ENCODE measurements at regions not wholly inside any gene's neighbourhood (a gene's known extent, or its start where the extent isn't known, plus 50 kb on each side); places are given as distances from the start of the nearest gene placed in this dataset.
"Not testable (repeated sequence)": the region's sequence is repeated elsewhere in the genome, so short reads cannot be mapped to it uniquely, and the experiment has no call there.

GRCh38 chr12:131355361-131356245 lies 355.3 kb upstream of the SFSWAP start:
- no peak for DNase-seq

GRCh38 chr12:131356485-131357184 lies 354.3 kb upstream of the SFSWAP start:
- no peak for DNase-seq

DNA sequence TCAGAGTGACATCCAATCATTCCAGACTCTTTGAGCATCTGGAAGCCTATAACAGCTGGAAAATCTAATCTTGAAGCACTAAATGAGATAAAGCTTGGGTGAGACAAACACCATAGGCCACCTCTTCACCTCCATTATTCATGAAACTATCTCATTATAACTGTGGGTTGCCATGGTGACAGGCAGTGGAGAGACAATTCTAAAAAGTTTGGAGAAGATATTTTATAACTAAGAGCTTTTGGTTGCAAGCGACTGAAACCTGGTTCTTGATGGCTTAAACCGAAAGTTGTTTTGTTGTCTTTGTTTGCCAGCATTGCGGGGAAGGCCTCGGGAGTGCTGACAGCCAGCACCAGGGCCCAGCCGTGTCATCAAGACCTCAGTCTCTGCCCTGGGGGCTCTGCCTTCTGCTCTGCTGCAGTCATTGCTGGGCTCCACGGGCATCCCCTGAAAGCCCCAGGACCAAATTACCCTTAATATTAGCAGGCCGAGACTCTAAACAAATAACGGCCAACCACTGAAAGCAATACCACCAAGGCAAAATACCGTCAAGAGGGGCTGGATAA lies 353.6 kb upstream of the SFSWAP start:
- no peak for DNase-seq

DNA sequence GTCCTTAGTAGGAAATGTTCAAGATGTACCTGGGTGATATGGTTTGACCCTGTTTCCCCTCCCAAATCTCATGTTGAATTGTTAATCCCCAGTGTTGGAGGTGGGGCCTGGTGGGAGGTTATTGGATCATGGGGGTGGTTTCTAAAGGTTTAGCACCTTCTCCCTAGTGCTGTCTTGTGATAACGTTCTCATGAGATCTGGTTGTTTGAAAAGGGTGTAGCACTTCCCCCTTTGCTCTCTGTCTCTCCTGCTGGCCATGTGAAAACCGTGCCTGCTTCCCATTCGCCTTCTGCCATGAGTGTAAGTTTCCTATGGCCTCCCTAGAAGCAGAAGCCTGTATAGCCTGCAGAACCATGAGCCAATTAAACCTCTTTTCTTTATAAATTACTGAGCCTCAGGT lies 353.0 kb upstream of the SFSWAP start:
- DNase-seq: no peak

GRCh38 chr12:131362291-131363211 lies 348.3 kb upstream of the SFSWAP start:
- DNase-seq: no peak

DNA sequence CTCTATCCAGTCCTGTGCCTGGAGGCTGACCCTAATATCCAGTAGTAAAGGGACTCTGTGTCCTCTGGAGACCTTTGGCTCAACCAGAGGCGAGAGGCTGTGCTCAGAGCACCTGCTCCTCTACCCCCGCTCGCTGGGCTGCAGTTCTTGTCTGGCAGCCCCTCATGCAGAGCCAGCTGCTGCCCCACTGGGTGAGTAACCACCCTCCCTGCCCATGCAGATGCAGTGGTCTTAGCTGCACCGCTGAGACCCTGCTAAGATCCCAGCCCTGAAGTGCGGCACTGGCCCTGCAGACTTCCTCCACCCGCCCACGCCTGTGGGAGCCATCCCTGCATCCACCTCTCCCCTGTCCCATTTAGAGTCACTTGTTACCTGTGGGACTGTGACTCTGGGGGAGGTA lies 347.5 kb upstream of the SFSWAP start:
- no peak for DNase-seq

- peak in 1 of 56 donors; percentile 31 for DNase-seq
Observed at GRCh38 chr12:131363841-131364495, 346.9 kb upstream of the SFSWAP start.

DNA sequence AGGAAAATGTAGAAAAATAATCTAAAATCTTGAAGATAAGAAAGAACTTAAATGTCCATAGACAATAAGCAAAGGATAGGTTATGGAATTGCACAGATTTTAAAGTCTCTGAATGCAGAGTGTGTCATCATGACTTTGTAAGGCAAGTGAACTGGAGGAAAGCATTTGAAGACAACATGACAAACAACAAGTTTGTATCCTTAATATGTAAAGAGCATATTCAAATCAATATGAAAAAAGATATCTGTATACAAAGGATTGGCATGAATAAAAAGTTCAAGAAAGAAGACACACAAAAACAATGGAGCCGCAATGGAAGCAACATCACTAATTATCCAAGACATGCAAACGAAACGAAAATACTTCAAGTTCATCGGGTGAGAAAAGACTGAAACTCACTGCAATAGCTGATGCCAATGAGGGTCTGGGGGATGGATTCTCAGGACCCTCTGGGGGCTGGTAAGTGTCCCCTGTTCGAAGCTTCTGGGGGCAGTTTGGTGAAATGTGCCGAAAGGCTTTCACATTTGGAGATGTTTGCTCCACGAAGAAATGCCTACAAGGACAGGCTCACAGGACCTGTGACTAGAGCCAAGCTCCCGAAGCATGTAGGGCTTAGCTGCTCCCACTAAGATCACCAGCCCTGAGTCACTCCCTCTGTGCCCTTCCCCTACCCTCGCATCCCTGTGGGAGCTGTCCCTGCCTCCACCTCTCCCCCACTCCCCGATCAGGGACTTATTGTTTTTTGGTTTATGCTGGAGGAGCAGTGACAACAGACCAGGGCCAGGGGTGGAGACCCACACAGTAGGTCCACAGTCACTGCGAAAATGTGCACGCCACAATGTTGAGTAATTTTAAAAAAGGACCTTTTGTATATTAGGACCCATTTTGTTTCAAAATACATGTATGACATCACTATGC lies 345.7 kb upstream of the SFSWAP start:
- no peak for DNase-seq

DNA sequence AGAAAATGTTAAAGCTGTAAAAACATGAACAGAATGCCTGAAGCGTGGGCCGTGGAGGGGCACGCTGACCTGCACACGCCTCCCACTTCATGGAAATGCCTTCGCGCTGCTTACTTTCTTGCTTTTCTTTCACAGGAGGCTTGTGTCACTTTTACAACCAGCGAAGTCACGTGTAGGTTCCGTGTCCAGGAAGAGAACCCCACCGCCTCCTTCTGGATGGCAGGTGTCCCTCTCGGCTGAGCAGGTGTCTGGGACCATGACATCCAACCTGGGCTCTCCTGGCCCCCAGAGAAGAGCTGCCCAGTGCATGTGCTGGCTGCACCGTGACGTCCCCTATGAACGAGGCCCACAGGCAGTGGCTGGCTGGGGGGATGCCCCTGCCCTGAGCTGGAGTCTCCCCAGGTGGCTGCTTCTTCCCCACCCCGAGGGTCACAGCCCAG lies 345.0 kb upstream of the SFSWAP start:
- no peak for DNase-seq

DNA sequence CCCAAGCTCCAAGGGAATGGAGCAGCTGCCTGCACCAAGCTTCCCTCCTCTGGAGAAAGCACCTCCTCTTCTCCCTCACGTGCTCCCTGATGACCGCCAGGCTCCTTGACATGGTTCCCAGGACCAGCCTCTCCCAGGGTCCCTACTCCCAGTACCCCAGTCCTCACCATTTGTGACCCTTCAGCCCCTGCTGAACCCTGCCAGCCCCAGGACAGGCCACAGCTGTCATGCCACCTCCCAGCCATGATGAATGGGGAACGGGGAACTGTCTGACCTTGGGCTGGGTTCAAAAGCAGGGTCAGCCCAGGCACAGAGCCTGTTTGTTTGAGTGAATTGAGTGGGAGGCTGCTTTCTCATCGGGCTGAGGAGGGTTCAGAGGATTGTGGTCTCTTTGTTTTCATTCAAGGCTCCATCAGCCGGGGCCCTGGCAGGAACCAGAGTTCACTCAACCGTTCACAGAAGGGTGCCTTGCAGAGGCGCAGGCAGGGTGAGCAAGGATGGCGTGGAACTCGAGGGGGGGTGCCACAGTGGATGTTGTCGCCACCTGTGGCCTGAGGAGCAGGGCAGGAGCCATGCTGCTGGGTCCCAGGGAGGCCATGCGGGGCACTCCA lies 344.5 kb upstream of the SFSWAP start:
- DNase-seq: no peak

DNA sequence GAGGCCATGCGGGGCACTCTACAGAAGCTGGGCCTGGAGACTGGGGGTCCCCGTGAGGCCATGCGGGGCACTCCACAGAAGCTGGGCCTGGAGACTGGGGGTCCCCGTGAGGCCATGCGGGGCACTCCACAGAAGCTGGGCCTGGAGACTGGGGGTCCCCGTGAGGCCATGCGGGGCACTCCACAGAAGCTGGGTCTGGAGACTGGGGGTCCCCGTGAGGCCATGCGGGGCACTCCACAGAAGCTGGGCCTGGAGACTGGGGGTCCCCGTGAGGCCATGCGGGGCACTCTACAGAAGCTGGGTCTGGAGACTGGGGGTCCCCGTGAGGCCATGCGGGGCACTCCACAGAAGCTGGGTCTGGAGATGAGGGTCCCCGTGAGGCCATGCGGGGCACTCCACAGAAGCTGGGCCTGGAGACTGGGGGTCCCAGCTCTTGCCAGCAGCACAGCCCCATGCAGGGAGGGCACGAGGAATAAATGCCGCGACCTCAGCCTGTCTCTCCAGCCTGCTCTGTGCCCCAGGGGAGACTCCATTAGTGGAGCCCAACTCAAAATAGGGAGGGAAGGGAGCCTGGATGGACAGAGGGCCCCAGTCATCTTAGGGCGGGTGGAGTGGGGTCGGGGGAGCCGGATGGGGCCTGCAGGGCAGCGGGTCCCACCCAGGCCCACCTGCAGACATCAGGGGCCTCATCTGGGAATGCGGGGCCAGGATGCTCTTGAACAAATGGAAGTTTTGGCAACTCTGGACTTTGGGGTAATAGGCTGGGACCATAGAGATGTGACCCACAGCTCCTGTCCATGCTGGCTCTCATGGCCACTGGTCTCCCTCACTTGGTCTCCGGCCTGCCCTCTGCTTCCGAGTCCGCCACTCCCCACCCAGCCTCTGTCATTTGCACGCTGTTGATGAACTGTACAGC lies 343.6 kb upstream of the SFSWAP start:
- DNase-seq: not testable (repeated sequence)

GRCh38 chr12:131367983-131368667 lies 342.8 kb upstream of the SFSWAP start:
- DNase-seq: no peak

- DNase-seq: no peak
Observed at GRCh38 chr12:131368668-131369071, 342.2 kb upstream of the SFSWAP start.

GRCh38 chr12:131369094-131369845 lies 341.6 kb upstream of the SFSWAP start:
- DNase-seq: no peak

GRCh38 chr12:131370321-131370720 lies 340.6 kb upstream of the SFSWAP start:
- DNase-seq: no peak

GRCh38 chr12:131370791-131371347 lies 340.0 kb upstream of the SFSWAP start:
- DNase-seq: no peak
